GM21737 (cell line): ENCODE measurements at regions not wholly inside any gene's neighbourhood (a gene's known extent, or its start where the extent isn't known, plus 50 kb on each side); places are given as distances from the start of the nearest gene placed in this dataset.

Experiments used
- ATAC-seq: cut with Tn5 transposase; IDR thresholded peaks from one replicate; pipeline ENCODE4 v1.9.1; 2021; ENCODE audit warnings: mild to moderate bottlenecking, moderate library complexity; ENCODE audit not compliant: unreplicated experiment

GRCh38 chrX:69307029-69307428 is 141.8 kb upstream of the PJA1 start:
- no peak for ATAC-seq

- no peak for ATAC-seq
Measured at GRCh38 chrX:69306063-69306404, 140.8 kb upstream of the PJA1 start.

- no peak for ATAC-seq
Measured at GRCh38 chrX:69305333-69306062, 140.2 kb upstream of the PJA1 start.

GRCh38 chrX:69303231-69303630 is 138.0 kb upstream of the PJA1 start:
- no peak for ATAC-seq

- ATAC-seq, result no peak
Measured at GRCh38 chrX:69299951-69300714, 134.9 kb upstream of the PJA1 start.

- no peak for ATAC-seq
Measured at GRCh38 chrX:69299285-69299684, 134.0 kb upstream of the PJA1 start.

- no peak for ATAC-seq
Measured at GRCh38 chrX:69298466-69299140, 133.3 kb upstream of the PJA1 start.

GRCh38 chrX:69297506-69297905 is 132.3 kb upstream of the PJA1 start:
- ATAC-seq, result no peak

- no peak for ATAC-seq
Measured at GRCh38 chrX:69293776-69294601, 128.7 kb upstream of the PJA1 start.

GRCh38 chrX:69291116-69291515 is 125.9 kb upstream of the PJA1 start:
- no peak for ATAC-seq

GRCh38 chrX:69290292-69290691 is 125.0 kb upstream of the PJA1 start:
- ATAC-seq, result no peak

GRCh38 chrX:69289793-69290123 is 124.5 kb upstream of the PJA1 start:
- no peak for ATAC-seq

- no peak for ATAC-seq
Measured at GRCh38 chrX:69289046-69289792, 124.0 kb upstream of the PJA1 start.

GRCh38 chrX:69287095-69287494 is 121.8 kb upstream of the PJA1 start:
- ATAC-seq, result no peak

- no peak for ATAC-seq
Measured at GRCh38 chrX:69286565-69286906, 121.3 kb upstream of the PJA1 start.

- no peak for ATAC-seq
Measured at GRCh38 chrX:69285881-69286564, 120.8 kb upstream of the PJA1 start.

GRCh38 chrX:69285401-69285877 is 120.2 kb upstream of the PJA1 start:
- no peak for ATAC-seq

- no peak for ATAC-seq
Measured at GRCh38 chrX:69284491-69284890, 119.2 kb upstream of the PJA1 start.

GRCh38 chrX:69282893-69283690 is 117.8 kb upstream of the PJA1 start:
- no peak for ATAC-seq
